Activated B cell treated with CpG ODN at 0.5 μM for 24 hours (primary cell): ENCODE measurements at regions not wholly inside any gene's neighbourhood (a gene's known extent, or its start where the extent isn't known, plus 50 kb on each side); places are given as distances from the start of the nearest gene placed in this dataset.

Experiments used
- ATAC-seq: fragments of 200-7000 bp; cut with Tn5 transposase; one replicate; pipeline ENCODE4 v1.10.0; 2021; ENCODE audit warnings: low read depth, mild to moderate bottlenecking, moderate library complexity
- CTCF ChIA-PET: fragments of 350-600 bp; sonication (Branson Sonifier 250); formaldehyde crosslinking; loops from one replicate; lab custom pipeline; 2021; ENCODE audit warnings: antibody characterized with exemption; lab: Charles Lee
- POLR2A ChIA-PET: fragments of 350-600 bp; sonication (Branson Sonifier 250); formaldehyde crosslinking; loops from one replicate; lab custom pipeline; 2021; ENCODE audit warnings: antibody characterized with exemption; lab: Charles Lee
- DNase-seq: peaks from one replicate; pipeline ENCODE4 v3.0.0; 2022
- H3K27ac Mint-ChIP-seq: one replicate; pipeline ENCODE4 v1.8.0; 2020; ENCODE audit warnings: mixed read lengths
- H3K27me3 Mint-ChIP-seq: one replicate; pipeline ENCODE4 v1.8.0; 2021; ENCODE audit warnings: mixed read lengths
- H3K36me3 Mint-ChIP-seq: one replicate; pipeline ENCODE4 v1.8.0; 2021; ENCODE audit warnings: low read depth, mixed read lengths
- H3K4me1 Mint-ChIP-seq: one replicate; pipeline ENCODE4 v1.8.0; 2021; ENCODE audit warnings: mixed read lengths
- H3K4me3 Mint-ChIP-seq: one replicate; pipeline ENCODE4 v1.8.0; 2020; ENCODE audit warnings: mild to moderate bottlenecking, mixed read lengths
- H3K9me3 Mint-ChIP-seq: one replicate; pipeline ENCODE4 v1.8.0; 2020; ENCODE audit warnings: mixed read lengths
- intact Hi-C: fragments of 100-400 bp; cut with micrococcal nuclease; formaldehyde crosslinking; loops from one replicate; pipeline ENCODE4 v1.15.1; 2024
- TF ChIP-seq, protein P1 (sequence below): fragments of 200-600 bp; IDR thresholded peaks from one replicate; pipeline ENCODE4 v1.8.0; 2022; ENCODE audit warnings: antibody characterized with exemption, mild to moderate bottlenecking

DNA sequence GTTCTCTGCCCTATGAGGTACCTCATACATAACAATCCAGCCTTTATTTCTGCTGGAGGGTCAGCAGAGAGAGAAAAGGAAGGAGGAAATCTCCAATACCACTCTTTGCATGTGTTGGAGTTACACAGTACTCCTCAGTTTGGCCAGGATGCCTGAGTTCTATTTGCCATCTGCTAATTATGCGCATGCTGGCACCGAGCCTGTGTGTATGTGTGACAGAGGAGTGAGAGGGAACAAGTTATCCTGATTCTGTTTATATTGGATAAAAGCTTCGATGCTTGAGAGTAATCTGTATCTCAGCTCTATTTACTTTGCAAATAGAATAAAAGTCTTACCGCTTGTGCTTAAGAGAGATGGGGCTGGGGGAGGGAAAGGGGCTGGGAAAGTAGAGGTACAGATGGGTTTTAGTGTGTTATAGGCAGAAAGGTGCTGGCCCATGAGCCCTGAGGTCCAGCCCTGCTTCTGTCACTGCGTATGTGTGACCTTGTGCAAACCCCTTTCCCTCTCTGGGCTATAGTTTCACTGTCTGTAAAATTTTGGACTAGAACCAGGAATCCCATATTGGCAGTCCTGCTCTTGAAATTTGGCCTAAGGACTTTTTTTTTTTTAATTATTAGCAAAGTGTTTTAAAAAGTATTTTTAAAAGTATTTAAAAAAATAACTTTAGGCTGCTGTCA, 54.5 kb upstream of the PLXNA2 start:
- ChIA-PET POLR2A (no interaction called here), CTCF (no interaction called here)
- H3K4me1 Mint-ChIP-seq = no peaks in the 10 kb centered on the region
- ATAC-seq (no peak), DNase-seq (no peak)
- peaks cover 18% of the 10 kb centered on the region for H3K27me3 Mint-ChIP-seq
- TF ChIP-seq, protein P1, sequence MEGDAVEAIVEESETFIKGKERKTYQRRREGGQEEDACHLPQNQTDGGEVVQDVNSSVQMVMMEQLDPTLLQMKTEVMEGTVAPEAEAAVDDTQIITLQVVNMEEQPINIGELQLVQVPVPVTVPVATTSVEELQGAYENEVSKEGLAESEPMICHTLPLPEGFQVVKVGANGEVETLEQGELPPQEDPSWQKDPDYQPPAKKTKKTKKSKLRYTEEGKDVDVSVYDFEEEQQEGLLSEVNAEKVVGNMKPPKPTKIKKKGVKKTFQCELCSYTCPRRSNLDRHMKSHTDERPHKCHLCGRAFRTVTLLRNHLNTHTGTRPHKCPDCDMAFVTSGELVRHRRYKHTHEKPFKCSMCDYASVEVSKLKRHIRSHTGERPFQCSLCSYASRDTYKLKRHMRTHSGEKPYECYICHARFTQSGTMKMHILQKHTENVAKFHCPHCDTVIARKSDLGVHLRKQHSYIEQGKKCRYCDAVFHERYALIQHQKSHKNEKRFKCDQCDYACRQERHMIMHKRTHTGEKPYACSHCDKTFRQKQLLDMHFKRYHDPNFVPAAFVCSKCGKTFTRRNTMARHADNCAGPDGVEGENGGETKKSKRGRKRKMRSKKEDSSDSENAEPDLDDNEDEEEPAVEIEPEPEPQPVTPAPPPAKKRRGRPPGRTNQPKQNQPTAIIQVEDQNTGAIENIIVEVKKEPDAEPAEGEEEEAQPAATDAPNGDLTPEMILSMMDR = no peak
- H3K9me3 Mint-ChIP-seq = no peaks in the 10 kb centered on the region
- H3K27ac Mint-ChIP-seq = no peak overlapping the region
- no peaks in the 10 kb centered on the region for H3K36me3 Mint-ChIP-seq
- intact Hi-C loops = no loop called here
- no peak overlapping the region for H3K4me3 Mint-ChIP-seq

DNA sequence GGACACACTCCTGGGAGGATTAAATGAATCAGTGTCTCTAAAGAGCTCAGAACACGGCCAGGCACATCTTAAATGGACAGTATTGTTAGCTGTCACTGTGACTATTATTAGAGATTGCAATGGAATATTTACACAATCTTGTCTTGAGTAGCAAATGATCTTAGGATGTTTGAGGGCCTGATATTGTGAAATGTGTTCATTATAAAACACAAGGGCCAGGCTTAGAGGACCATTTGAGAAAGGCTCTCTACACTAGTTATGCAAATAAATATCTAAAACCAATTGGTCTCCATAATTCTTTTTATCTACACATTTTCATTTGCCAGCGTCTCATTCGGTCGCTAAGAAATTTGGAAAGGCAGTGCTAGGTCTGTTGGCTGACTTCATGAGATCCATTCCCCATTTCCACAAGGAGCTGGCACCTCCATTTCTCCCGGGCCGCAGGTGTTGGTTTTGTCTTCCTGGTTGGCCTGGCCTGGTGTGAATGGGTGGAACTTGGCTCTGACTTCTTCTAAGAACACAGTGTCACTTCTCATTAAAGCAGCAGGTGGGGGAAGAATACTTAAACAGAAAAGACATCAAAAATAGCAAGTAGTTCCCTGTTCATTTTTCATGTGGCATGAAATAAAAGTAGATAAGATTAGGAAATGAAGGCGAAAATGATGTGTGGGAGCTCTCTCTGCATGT, 56.0 kb upstream of the PLXNA2 start:
- H3K27me3 Mint-ChIP-seq = peaks cover 8% of the 10 kb centered on the region
- H3K36me3 Mint-ChIP-seq = no peaks in the 10 kb centered on the region
- ChIA-PET POLR2A (no interaction called here), CTCF (no interaction called here)
- no peak overlapping the region for H3K27ac Mint-ChIP-seq
- H3K9me3 Mint-ChIP-seq = no peaks in the 10 kb centered on the region
- intact Hi-C loops = no loop called here
- ATAC-seq = no peak
- TF ChIP-seq, protein P1 = no peak
- H3K4me3 Mint-ChIP-seq = no peak overlapping the region
- H3K4me1 Mint-ChIP-seq = no peaks in the 10 kb centered on the region
- DNase-seq = no peak

DNA sequence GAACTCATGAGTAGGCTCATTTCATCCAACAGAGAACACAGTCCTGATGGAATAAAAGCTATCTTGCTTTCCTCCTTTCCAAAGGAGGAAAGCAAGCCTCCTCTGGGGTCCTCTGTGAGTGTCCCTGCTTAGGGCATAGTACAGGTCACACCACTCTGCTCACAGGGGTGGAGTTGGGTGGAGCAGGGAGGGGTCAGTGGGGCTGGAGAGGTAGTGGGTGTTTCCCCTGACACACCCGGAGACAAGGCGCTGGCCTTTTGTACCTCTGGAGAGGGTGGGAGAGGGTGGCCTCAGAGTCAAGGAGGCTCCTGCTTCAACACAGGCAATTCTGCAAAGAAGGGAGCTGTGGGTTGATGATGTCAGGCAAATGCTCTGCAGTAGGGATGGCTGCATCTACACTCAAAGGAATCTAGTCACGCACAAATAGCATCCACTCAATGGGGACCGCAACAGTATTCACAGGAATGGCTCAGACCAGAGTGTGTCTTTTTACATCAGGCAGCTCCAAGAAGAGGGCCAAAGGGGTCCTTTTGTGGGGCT, 58.6 kb upstream of the PLXNA2 start:
- no peak for DNase-seq
- ChIA-PET CTCF (no interaction called here), POLR2A (no interaction called here)
- H3K4me3 Mint-ChIP-seq = no peak overlapping the region
- intact Hi-C loops = no loop called here
- H3K9me3 Mint-ChIP-seq = no peaks in the 10 kb centered on the region
- ATAC-seq = no peak
- no peak overlapping the region for H3K27ac Mint-ChIP-seq
- no peaks in the 10 kb centered on the region for H3K4me1 Mint-ChIP-seq
- H3K36me3 Mint-ChIP-seq = no peaks in the 10 kb centered on the region
- peaks cover 5% of the 10 kb centered on the region for H3K27me3 Mint-ChIP-seq
- TF ChIP-seq, protein P1 = no peak

DNA sequence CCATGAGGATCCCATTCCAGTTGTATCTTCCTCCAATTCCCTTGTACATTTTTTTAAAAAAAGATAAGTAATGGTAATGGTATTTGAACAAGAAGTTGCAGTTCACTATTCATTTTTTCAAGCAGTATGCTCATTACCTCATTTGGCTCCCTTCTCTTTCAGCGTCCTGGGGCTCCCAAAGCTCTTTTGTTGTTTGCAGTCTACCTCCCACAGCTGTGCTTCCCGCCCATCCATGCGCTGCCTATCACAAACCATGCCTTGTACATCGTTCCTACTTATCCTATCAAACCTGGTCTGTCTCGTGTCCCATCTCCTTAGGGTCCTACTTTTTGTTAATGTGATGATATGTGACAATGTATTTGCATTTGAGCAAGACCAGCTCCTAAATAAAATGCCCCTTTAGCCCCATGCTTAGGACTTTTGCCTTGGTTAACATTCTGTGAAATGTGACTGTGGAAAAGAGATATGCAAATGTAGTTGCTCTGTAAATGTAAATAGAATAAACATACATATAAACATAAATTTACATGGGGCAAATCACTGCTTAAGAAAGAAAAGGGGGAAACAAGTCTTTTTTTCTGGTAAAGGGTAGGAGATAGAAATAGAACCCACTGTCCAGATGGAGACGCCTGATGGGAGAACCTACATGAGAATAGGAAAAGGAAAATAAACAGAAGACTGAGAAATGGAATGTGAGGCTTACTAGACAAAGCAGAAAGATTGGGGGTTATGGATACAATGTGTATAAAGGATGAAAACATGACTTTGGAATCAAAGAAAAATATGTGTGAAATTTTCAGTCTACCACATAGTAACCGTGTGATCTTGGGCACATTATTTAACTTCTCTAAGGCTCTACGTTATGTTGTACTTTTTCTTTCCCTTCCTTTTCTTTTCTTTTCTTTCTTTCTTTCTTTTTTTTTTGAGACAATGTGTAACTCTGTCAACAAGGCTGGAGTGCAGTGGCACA, 59.8 kb upstream of the PLXNA2 start:
- Mint-ChIP-seq H3K4me1 (no peaks in the 10 kb centered on the region), H3K27ac (no peak overlapping the region), H3K36me3 (no peaks in the 10 kb centered on the region), H3K27me3 (peaks cover 4% of the 10 kb centered on the region), H3K9me3 (no peaks in the 10 kb centered on the region), H3K4me3 (no peak overlapping the region)
- intact Hi-C loops = no loop called here
- TF ChIP-seq, protein P1 = no peak
- ATAC-seq (no peak), DNase-seq (no peak)
- ChIA-PET CTCF (no interaction called here), POLR2A (no interaction called here)

DNA sequence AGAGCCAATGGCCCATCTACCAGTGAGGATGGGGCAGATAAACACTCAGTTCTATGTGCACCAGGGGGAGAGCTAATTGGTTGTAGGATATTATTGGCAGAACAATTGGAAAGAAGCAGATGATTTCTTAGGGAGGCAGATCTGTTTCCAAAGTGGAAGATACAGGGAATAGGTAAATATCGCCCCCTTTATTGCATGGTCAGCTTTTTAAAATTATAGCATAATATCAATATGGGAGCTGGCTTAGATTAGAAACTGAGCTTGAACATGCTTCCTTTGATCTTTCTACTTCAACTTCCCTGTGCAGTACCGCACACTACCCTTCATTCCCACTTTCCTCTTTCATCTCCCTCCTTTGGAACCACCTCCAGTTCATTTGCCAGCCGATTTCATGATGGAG, 64.0 kb upstream of the PLXNA2 start:
- intact Hi-C loops = no loop called here
- Mint-ChIP-seq H3K4me3 (no peak overlapping the region), H3K27ac (no peak overlapping the region), H3K9me3 (no peaks in the 10 kb centered on the region), H3K36me3 (no peaks in the 10 kb centered on the region), H3K27me3 (peaks cover under 1% of the 10 kb centered on the region), H3K4me1 (no peaks in the 10 kb centered on the region)
- ChIA-PET POLR2A (no interaction called here), CTCF (no interaction called here)
- no peak for ATAC-seq
- TF ChIP-seq, protein P1 = no peak
- no peak for DNase-seq
